Fibroblast of lung (primary cell): ENCODE measurements at regions not wholly inside any gene's neighbourhood (a gene's known extent, or its start where the extent isn't known, plus 50 kb on each side); places are given as distances from the start of the nearest gene placed in this dataset.

Experiments
- EZH2 ChIP-seq: IDR thresholded peaks from 2 replicates; pipeline ENCODE4 v1.5.1; 2012; ENCODE audit warnings: low read length, control low read depth, mild to moderate bottlenecking; ENCODE audit errors: missing control alignments
- TF ChIP-seq, protein P1 (sequence below), 2 donors: IDR thresholded peaks in 1 of 2; conservative IDR thresholded peaks in 1 of 2; 1 replicate in 1 of 2; 2 replicates in 1 of 2; pipeline ENCODE4 v1.5.1; 2011 to 2012; ENCODE audit warnings: low read length in 2 of 2, control low read depth in 1 of 2, inconsistent platforms in 1 of 2, low read depth in 1 of 2, mild to moderate bottlenecking in 1 of 2

DNA sequence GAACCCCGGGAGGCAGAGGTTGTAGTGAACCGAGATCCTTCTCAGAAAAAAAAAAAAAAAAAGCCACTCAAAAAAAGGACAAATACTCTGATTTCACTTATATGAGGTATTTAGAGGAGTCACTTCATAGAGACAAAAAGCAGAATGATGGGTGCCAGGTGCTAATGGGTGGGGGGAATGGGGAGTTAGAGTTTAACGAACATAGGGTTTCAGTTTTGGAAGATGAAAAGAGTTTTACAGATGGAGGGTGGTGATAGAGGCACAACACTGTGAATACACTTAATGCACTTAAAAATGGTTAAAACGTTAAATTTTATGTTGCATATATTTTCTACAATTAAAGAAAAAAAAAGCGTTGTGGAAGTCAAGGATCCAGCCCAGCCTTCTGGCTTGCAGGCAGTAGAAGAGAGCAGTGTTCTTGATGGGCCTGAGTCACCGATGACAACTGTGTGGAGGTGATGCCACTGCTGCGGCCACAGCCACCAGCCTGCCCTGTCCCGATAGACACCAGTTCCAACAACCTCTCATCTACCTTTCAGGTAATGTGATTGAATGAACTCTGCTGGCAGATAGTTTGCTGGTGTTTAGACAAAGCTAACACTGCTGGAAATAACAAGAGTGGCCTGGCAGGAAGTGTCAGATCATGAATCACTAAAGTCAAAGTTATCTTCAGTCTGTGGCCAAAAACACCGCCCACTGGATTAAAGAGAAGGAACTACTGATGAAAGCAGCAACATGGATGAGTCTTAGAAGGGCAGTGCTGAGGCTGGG, 49.9 kb upstream of the COX10 start:
- TF ChIP-seq, protein P1, sequence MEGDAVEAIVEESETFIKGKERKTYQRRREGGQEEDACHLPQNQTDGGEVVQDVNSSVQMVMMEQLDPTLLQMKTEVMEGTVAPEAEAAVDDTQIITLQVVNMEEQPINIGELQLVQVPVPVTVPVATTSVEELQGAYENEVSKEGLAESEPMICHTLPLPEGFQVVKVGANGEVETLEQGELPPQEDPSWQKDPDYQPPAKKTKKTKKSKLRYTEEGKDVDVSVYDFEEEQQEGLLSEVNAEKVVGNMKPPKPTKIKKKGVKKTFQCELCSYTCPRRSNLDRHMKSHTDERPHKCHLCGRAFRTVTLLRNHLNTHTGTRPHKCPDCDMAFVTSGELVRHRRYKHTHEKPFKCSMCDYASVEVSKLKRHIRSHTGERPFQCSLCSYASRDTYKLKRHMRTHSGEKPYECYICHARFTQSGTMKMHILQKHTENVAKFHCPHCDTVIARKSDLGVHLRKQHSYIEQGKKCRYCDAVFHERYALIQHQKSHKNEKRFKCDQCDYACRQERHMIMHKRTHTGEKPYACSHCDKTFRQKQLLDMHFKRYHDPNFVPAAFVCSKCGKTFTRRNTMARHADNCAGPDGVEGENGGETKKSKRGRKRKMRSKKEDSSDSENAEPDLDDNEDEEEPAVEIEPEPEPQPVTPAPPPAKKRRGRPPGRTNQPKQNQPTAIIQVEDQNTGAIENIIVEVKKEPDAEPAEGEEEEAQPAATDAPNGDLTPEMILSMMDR (conservative IDR thresholded peaks at IDR 0.05 in 1 of 2, IDR thresholded peaks at IDR 0.05 in 1 of 2; ENCODE audit: low read depth in 1 of 2, low read length in 2 of 2): no peak
- TF ChIP-seq EZH2: no peak
